IMR-90 (cell line): ENCODE measurements at regions not wholly inside any gene's neighbourhood (a gene's known extent, or its start where the extent isn't known, plus 50 kb on each side); places are given as distances from the start of the nearest gene placed in this dataset.

Experiments
- CEBPB ChIP-seq: IDR thresholded peaks from 2 replicates; pipeline ENCODE4 v1.6.1; 2012; ENCODE audit warnings: low read depth, low read length, improper control_type of control experiment
- CHD1 ChIP-seq: IDR thresholded peaks from 2 replicates; pipeline ENCODE4 v1.6.1; 2012; ENCODE audit warnings: low read depth, low read length, improper control_type of control experiment
- CTCF ChIP-seq: conservative IDR thresholded peaks from 2 replicates; pipeline ENCODE4 v1.5.1; 2012; ENCODE audit warnings: mild to moderate bottlenecking, low read depth, low read length, improper control_type of control experiment
- MAFK ChIP-seq: IDR thresholded peaks from 2 replicates; pipeline ENCODE4 v1.6.1; 2012; ENCODE audit warnings: low read depth, low read length, improper control_type of control experiment
- MAZ ChIP-seq: IDR thresholded peaks from 2 replicates; pipeline ENCODE4 v1.6.1; 2012; ENCODE audit warnings: low read depth, mild to moderate bottlenecking, low read length, improper control_type of control experiment, moderate library complexity, borderline replicate concordance
- MXI1 ChIP-seq: IDR thresholded peaks from 2 replicates; pipeline ENCODE4 v1.6.1; 2012; ENCODE audit warnings: low read depth, mild to moderate bottlenecking, low read length, moderate library complexity, borderline replicate concordance
- NFE2L2 ChIP-seq: fragments of 150-350 bp; IDR thresholded peaks from 2 replicates; pipeline ENCODE4 v1.6.1; 2016; ENCODE audit warnings: low read depth, mild to moderate bottlenecking, low read length
- POLR2A ChIP-seq: IDR thresholded peaks from 2 replicates; pipeline ENCODE4 v1.6.1; 2012; ENCODE audit warnings: mild to moderate bottlenecking, low read depth, low read length
- RAD21 ChIP-seq: IDR thresholded peaks from 2 replicates; pipeline ENCODE4 v1.6.1; 2012; ENCODE audit warnings: low read length, improper control_type of control experiment
- RCOR1 ChIP-seq: IDR thresholded peaks from 2 replicates; pipeline ENCODE4 v1.6.1; 2012; ENCODE audit warnings: mild to moderate bottlenecking, low read length, improper control_type of control experiment; ENCODE audit not compliant: insufficient replicate concordance
- RFX5 ChIP-seq: IDR thresholded peaks from 2 replicates; pipeline ENCODE4 v1.8.0; 2012; ENCODE audit warnings: low read depth, mild to moderate bottlenecking, low read length, moderate library complexity
- SMC3 ChIP-seq: fragments of 150-350 bp; IDR thresholded peaks from 2 replicates; pipeline ENCODE4 v1.6.1; 2016; ENCODE audit warnings: low read depth, mild to moderate bottlenecking, antibody characterized with exemption, low read length, moderate library complexity
- TF ChIP-seq, protein P1 (sequence below): fragments of 150-350 bp; IDR thresholded peaks from 2 replicates; pipeline ENCODE4 v1.6.1; 2016; ENCODE audit warnings: low read depth, mild to moderate bottlenecking, low read length, moderate library complexity, borderline replicate concordance
- TF ChIP-seq, protein P2 (sequence below): fragments of 150-350 bp; IDR thresholded peaks from 2 replicates; pipeline ENCODE4 v1.6.1; 2017; ENCODE audit warnings: mild to moderate bottlenecking, antibody characterized with exemption, low read length, low read depth

DNA sequence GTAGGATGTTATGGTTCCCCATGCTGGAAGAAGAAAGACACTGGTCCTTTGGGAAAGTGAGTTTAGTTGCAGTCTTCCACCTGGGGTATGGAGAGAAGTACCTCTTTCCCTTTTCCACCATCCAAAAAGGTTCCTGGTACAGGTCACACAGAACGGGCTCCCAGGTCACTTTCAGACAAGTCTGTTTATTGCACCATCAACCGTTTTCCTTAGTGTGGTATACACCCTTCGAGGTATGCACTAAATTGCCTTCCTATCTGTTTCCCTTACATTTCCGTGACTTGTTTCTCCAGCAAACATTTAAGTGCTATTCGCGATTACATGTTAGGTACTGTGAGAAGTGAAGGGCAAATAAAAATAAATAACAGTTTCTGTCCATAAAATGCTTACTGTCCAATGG is 185.1 kb downstream of the ARL4A start:
- TF ChIP-seq CTCF (no peak), RCOR1 (no peak), RAD21 (no peak), CHD1 (no peak), CEBPB (no peak), MAFK (no peak), POLR2A (no peak), SMC3 (no peak), MAZ (no peak), RFX5 (no peak), MXI1 (no peak), NFE2L2 (no peak)
- TF ChIP-seq, protein P1, sequence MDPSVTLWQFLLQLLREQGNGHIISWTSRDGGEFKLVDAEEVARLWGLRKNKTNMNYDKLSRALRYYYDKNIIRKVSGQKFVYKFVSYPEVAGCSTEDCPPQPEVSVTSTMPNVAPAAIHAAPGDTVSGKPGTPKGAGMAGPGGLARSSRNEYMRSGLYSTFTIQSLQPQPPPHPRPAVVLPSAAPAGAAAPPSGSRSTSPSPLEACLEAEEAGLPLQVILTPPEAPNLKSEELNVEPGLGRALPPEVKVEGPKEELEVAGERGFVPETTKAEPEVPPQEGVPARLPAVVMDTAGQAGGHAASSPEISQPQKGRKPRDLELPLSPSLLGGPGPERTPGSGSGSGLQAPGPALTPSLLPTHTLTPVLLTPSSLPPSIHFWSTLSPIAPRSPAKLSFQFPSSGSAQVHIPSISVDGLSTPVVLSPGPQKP = no peak
- TF ChIP-seq, protein P2, sequence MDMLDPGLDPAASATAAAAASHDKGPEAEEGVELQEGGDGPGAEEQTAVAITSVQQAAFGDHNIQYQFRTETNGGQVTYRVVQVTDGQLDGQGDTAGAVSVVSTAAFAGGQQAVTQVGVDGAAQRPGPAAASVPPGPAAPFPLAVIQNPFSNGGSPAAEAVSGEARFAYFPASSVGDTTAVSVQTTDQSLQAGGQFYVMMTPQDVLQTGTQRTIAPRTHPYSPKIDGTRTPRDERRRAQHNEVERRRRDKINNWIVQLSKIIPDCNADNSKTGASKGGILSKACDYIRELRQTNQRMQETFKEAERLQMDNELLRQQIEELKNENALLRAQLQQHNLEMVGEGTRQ = no peak
